Posterior cingulate gyrus (tissue), 11 donors: ENCODE measurements at regions not wholly inside any gene's neighbourhood (a gene's known extent, or its start where the extent isn't known, plus 50 kb on each side); places are given as distances from the start of the nearest gene placed in this dataset.
"Not testable (repeated sequence)": the region's sequence is repeated elsewhere in the genome, so short reads cannot be mapped to it uniquely, and the experiment has no call there.

Source experiments
- DNase-seq, 10 donors: peaks; one replicate each; pipeline versions ENCODE4 v3.0.0 to v3.0.0-alpha.2; 2020 to 2021; ENCODE audit warnings: mixed read lengths in 3 of 10
- intact Hi-C: fragments of 100-400 bp; cut with DNase I; formaldehyde crosslinking; loops from one replicate; pipeline ENCODE4 v1.15.1; 2023

DNA sequence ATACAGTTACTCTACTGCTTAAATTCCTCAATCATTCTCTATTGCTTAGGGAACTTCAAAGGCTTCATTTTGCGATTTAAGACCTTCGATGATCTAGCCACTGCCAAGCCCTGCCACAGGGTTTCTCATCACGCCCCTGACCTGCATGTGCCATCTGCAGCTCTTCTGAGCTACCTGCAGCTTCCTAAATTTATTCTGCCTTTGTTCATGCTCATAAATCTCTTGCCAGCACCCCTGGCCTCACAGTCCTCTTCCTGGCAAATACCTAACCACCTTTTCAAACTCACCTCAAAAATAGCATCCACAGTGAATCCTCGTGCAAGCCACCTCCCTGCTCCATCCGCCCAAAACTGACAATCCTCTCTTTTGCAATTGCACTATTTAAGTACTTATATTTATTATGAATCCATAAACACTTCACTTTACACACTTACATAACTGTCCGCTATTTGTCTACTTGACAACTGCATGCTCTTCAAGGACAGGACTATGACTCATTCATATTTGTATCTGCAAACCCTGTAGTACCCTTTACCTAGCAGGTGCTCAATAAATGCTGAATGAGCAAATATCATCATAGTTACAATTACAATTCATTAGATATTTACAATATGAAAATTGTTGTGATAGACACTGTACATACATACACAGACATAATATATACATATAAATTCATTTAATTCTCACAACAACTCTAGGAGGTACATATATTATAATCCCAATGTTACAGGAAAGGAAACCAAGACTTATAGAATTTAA, 280.0 kb upstream of the RASGEF1B start:
- no peak for DNase-seq
- intact Hi-C loops, result no loop called here

DNA sequence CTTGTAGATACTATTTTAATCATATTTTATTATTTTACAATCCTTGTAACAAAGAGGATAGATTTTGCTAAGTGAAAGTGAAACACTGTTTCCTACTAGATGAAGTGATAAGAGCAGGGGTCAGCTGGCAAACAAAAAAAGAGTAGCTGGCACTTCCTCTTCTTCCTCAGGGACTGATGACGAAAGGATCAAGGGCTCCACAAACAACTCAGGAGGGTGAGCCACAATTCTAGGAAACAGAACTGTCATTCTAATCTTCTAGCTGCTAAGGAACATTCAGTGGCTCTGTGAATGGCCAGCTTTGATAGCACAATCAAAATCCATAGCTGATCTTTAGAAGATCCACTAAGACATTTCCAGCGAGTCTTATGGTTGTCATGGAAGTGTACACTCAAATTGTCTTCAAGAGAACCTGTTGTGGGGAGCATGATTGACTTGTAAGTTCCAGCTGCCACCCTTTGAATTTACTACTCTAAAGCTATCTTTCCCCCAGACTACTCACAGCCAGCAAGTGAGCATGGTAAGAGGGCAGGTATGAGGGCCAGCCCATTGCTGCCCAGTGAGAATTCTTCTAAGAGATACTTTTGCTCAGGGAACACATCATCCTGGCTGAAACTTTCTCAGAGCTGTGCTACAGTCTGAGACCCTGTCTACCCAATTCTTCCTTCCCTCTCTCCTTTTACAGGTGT, 275.7 kb upstream of the RASGEF1B start:
- no peak for DNase-seq
- intact Hi-C loops, result no loop called here

DNA sequence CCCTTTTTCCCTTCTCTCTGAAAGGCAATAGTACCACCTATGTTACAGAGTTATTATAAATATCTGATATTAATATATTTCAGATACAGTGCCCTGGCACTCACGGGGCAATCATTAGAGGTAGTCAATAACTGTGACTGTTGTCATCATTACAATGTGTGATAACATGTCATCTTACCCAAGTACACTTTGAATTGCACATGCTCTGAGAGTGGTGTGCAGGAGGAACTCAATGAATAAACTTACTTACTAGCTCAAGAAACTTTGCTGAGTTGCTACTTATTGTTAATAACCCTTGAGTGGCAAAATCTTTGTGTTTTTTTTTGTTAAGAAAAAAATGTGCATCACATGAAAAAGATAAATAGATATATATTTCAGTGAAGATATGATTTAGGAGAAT, 275.1 kb upstream of the RASGEF1B start:
- no peak for DNase-seq
- intact Hi-C loops, result no loop called here

DNA sequence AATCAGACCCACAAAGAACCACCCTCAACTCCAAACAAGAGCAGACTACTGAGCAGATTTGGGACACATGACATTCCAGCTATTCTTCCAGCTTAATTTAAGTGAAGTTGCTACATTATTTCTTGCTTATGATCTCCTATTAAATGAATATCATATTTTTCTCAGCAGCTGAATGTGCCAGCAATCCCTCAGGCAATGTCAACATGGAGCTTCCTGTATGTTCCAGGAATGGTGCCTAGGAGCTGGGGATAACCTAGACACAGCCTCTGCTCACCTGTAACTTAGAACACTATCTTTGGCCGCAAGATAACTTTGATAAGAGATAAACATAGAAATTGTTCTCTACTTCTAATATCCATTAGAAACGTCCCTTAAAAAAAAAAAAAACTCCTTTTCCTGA, 274.4 kb upstream of the RASGEF1B start:
- no peak for DNase-seq
- intact Hi-C loops, result no loop called here

DNA sequence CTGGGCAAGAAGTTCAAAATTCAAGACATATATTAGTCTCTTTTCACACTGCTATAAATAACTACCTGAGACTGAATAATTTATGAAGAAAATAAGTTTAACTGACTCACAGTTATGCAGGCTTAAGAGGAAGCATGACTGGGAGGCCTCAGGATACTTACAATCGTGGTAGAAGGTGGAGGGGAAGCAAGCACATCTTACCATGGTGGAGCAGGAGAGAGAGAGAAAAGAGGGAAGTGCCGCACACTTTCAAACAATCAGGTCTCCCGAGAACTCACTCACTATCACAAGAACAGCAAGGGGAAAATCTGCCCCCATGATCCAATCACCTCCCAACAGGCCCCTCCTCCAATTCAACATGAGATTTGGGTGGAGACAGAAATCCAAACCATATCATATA, 273.3 kb upstream of the RASGEF1B start:
- DNase-seq, result no peak
- intact Hi-C loops, result no loop called here

DNA sequence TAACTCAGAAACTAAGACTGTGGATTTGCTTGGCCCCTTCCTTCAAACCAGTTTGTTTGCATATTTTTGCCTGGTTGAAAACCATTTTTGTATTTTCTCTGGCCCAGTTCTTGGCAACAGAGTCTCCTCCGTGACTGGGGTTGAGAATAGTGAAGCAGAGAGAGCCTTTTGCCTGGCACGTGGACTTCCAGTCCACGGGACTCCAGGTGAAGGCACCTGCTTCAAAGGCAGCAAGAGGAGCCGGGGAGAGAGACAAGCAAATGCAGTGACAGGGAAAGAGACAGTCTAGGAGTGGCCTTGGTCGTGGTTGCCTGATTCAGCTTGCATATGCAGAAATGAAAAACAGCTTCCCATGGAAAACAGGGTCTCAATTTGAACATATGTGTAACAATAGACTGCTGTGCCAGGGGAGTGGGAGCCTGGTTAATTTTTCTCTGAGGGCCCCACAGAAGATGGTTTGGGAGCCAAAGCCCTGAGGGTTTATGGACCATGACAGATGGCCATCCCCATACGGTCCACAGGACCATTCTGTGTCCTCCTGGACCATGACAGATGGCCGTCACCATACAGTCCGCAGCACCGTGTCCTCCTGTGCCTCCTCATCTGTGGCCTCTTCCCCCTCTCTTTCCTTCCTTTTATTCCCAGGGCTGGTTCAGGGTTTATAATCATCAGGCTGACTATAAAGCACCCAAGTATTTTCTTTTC, 272.2 kb upstream of the RASGEF1B start:
- intact Hi-C loops, result no loop called here
- DNase-seq, result no peak

DNA sequence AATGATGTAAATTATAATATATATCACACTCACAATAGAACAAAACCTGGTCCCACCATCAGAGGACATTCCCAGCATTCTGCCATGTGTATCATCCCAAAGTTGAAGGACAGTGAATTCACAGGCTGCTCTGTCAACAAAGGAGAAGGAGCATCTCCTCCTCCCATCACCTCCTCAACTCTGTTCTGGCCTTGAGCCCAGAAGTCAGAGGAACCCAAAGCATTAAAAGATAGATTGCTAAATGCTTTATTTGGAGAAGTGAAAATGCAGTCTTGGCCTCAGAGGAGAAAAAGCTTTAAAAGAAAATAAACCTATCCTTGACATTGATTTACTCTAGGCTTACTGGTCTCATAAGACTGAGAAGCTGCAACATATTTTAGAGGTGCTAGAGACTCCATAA, 268.8 kb upstream of the RASGEF1B start:
- intact Hi-C loops, result no loop called here
- DNase-seq, result no peak

DNA sequence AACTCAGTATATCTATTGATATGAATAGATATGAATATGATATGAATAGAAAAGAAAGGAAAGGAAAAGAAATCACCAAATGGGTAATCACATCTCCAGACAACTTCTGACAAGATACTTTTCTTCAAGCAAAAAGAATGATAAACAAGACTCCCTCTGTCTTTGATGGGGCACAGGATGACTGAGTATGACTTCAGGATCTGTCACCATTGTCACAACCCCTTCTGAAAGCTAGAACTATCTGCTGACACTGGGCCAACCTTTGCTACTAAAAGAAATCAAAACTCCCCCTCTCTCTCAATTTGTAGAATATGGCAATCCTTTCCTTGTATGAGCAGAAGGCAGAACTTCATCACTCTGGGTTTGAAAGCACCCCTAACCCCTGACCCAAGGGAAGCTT, 267.2 kb upstream of the RASGEF1B start:
- intact Hi-C loops, result no loop called here
- DNase-seq, result no peak

DNA sequence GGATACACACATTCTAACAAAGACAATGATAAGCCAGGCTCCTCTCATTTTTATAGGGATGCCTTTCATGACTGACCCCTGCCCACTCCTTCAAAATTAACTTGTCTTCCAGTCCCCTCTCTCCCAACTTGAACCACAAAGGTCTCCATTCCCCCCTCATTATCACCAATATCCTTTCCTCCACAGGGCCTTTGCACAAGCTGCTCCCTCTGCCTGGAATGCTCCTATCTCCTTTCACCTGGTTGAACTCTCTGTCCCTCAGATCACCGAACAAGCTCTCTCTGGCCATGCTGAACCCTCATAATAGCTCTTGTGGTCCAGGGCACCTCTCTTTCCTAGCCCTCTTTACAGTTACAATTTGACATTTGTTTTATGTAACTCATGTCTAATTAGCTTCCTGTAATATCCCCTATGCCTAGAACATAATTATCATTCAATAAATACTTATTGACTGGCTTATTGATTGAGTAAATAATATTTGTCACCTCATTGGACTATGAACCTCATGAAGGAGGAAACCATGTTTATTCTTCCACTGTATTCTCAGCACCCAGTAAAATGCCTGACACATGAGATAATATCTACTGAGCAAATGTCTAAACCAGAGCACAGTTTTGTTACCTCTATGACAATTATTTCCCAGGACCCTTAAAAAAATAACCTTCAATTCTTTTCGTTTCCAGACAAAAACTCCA, 266.3 kb upstream of the RASGEF1B start:
- DNase-seq, result no peak
- intact Hi-C loops, result no loop called here

DNA sequence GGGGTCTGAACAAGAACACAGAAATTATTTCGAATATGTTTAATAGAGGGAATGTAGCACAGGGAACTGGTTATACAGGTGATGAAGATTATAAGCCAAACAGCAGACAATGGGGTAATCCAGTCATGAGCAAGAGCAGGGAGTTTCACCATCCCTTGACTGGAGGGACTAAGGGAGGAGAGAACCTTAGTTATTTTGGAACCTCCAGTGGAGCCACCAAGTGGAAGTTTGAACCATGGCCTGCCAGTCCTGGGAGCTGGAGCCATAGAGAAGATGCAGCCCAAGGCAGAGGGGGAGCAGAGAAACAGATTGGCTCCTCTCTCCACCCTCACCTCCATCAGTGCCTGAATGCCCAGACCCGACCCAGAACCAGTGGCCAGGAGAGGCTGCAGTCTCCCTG, 264.6 kb upstream of the RASGEF1B start:
- intact Hi-C loops, result no loop called here
- DNase-seq, result no peak

DNA sequence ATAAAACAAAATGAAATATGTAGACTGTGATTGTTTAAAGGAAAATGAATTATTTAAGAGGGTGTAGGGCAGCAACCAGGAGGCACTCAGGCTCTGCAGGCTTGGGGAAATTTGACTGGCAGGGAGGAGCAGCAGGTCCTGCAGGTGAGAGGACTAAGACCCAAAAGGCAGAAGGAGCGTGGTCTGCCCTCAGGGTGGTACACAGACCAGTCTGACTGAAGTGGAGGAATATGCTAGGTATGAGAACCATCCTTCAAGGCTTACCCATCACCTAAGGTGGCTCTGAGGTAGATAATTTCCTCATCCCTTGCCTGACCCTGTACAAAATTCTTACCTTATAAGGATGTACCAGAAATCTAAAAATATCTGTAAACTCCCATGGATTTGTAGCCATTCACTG, 261.3 kb upstream of the RASGEF1B start:
- DNase-seq, result no peak
- intact Hi-C loops, result no loop called here

DNA sequence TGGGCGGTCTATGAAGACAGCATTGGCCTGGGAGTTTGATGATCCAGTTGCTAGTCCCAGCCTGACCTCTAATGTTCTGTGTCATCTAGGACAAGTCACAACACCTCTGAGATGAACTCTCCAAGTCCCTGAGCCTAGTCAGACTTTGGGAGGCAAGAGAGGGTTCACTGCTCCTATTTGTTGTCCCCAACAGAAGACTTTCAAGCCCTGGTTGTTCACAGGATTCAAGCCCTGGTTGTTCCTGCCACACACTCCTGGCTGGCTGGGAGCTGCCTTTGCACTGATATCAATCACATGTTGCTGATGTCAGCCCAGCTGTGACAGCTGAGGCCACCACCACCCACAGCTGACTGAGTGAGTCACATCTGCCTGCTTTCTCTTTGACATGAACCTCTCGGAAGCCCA, 253.2 kb upstream of the RASGEF1B start:
- peak in 9 of 10 donors; percentile 35 to 94 (median 55) for DNase-seq
- intact Hi-C loops, result loop anchor here (10.0 kb wide), 1 partner anchor 250 kb away; the partner anchor contains the start of gene RASGEF1B

DNA sequence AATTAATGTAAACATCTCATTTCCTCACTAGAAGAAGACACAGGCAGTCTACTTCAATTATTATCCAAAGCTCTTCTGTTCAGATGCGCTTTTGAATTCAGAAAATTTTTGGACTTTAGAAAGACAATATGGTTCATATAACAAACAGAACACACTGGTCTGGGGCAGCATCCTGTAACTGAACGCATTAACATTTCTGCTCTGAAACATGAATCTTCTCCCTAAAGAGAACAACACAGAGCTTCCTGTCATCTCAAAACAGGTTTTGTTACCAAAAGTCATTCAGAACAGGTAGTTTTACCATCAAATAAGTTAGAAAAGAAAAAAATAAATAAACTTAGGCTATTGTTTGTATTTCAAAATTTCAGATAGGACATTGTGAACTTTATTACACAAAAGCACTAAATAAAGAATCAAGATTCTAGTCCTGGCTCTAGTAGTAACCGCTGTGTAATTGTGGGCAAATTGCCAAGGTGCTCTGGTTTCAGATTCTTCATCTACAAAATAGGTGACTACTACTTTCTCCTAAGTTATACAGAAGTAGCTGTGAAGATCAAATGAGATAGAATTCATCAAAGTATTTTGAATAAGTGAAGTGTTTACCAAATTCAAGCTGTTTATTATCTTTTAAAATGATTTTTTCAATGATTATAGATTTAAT, 252.3 kb upstream of the RASGEF1B start:
- intact Hi-C loops, result loop anchor here (10.0 kb wide), 1 partner anchor 249 kb away; the partner anchor contains the start of gene RASGEF1B
- DNase-seq, result no peak

DNA sequence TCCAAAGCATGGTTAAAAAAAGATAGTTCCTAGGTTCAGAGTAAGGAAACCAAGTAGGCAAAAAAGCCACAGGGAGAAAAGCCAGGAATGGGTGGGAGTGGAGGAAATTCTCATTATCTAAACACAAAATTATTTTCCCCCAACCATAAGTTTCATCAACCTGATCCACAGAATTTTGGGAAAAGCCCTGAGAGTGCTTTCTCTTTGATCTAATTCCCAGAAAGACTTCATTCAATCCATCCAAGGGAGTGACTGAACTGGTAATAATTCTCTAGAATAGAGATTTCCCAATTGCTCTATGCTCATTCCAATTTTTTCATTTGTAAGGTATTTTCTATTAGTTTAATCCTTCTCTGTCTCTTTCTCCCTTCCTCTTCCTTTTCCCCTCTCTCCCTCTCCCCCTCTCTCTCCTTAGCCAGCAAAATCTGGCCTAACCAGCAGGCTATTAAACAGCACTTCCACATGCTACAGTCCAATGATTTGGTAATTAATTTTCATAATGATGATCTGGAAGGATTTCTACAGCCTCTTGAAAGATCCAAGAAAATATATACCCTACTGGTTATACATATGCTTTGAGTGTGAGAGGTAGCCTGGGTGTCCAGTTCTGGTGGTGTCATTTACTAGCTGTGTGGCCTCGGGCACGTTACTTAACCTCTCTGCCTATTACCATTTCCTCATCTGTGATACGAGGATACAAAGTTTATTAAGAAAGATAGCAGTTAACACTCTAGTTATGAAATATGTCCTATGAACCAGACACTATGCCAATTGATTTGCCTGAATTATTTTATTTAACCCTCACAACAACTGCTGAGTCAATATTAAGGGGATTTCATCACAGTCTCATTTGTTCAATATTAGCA, 251.5 kb upstream of the RASGEF1B start:
- no peak for DNase-seq
- intact Hi-C loops, result loop anchor here (10.0 kb wide), 1 partner anchor 248 kb away; the partner anchor contains the start of gene RASGEF1B

DNA sequence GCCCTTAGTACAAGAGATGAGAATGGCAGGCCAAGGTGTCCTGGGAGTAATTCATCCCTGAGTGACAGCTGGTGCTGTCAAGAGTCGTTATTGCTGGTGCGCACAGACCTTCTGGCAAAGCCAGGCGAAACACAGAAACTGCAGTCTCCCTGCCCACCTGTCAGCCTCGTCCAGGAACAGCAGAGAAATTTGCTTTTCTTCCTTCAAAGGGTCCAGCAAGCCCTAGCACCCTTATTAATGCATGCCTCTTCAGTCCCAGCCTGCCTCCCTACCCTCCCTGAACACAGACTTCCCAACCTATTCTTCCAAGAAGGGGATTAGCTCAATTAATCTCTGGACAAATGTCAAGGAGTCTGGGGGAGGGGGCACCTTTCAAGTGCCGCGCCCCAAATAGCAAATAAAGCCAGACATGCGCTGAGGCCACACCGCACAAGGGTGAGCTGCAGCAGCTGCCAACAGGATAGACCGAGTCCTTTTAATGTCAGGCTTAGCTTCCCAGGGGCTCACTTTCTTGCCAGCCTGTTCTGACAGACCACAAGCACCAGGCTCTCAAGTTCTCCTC, 250.7 kb upstream of the RASGEF1B start:
- intact Hi-C loops, result loop anchor here (10.0 kb wide), 1 partner anchor 248 kb away; the partner anchor contains the start of gene RASGEF1B
- DNase-seq, result peak in 1 of 10 donors; percentile 73

DNA sequence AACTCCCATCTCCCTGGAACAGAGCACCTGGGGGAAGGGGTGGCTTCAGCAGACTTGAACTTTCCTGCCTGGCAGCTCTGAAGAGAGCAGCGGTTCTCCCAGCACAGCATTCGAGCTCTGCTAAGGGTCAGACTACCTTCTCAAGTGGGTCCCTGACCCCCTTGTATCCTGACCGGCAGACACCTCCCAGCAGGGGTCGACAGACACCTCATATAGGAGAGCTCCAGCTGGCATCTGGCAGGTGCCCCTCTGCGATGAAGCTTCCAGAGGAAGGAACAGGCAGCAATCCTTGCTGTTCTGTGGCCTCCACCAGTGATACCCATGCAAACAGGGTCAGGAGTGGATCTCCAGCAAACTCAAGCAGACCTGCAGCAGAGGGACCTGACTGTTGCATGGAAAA, 244.1 kb upstream of the RASGEF1B start:
- intact Hi-C loops, result no loop called here

DNA sequence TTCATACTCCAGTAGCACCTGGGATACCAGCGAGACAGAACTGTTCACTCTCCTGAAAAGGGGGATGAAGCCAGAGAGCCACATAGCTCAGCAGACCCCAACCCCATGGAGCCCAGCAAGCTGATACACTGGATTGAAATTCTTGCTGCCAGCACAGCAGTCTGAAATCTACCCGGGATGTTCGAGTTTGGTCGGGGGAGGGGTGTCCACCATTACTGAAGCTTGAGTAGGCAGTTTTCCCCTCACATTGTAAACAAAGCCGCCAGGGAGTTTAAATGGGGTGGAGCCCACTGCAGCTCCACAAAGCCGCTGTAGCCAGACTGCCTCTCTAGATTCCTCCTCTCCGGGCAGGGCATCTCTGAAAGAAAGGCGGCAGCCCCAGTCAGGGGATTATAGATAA, 243.7 kb upstream of the RASGEF1B start:
- DNase-seq, intact Hi-C loops: not testable (repeated sequence)

More for the DNA sequence above, 244.1 kb upstream of the RASGEF1B start:
- peak in 2 of 10 donors; percentile 60 to 71 for DNase-seq

DNA sequence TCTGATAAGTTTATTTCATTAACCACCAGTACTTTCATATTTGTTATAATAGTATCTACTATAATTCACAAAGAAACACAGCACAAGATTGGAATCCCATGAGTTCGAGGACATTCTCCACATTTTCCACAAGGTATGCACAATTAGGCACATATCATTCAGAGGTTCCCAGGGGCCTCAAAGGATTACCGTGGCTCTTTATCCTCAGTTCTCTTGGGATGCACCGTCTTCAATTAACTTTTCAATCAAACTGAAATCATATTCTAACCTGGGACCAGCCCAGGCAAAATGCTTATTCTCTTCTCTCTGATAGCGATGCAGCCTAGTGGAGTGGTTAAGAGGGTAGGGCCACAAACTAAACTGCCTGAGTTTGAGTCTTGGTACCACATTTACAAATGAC, 242.6 kb upstream of the RASGEF1B start:
- no peak for DNase-seq
- intact Hi-C loops, result no loop called here

DNA sequence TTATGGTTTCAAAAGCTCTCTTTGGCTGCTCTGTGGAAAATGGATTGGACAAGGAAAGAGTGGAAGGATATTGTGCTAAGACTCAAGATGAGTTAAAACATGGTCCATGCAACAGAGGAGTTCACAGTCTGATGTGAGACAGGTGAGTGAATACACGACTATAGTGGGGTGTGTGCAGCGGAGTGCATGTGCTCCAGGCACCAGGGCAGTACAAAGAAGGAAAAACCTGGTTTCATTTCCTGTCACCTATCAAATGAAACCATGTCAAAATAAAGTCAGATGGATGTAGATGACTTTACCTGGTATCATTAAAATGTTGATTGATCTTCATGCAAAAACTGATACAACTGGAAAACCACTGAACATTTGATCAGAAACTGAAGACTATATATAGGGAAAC, 241.0 kb upstream of the RASGEF1B start:
- intact Hi-C loops, result no loop called here

More for the DNA sequence above, 241.0 kb upstream of the RASGEF1B start:
- DNase-seq, result no peak
